Vagina (tissue), 2 donors: ENCODE measurements at regions not wholly inside any gene's neighbourhood (a gene's known extent, or its start where the extent isn't known, plus 50 kb on each side); places are given as distances from the start of the nearest gene placed in this dataset.

Experiments used
- CTCF ChIP-seq, 3 experiments: fragments of 450-650 bp in 2 of 3; fragments of 200-600 bp in 1 of 3; sonication (generic) in 1 of 3; IDR thresholded peaks; one replicate each; pipeline ENCODE4 v1.5.1; 2017 to 2019; ENCODE audit warnings: antibody characterized with exemption in 3 of 3, mild to moderate bottlenecking in 2 of 3, moderate library complexity in 2 of 3
- POLR2A ChIP-seq, 2 donors: fragments of 450-650 bp; IDR thresholded peaks; one replicate each; pipeline ENCODE4 v1.6.1; 2017; ENCODE audit warnings: antibody characterized with exemption in 2 of 2, mild to moderate bottlenecking in 2 of 2, moderate library complexity in 2 of 2
- POLR2AphosphoS5 ChIP-seq, 2 donors: sonication (generic); formaldehyde crosslinking; IDR thresholded peaks; one replicate each; pipeline ENCODE4 v1.9.0; 2017; ENCODE audit warnings: antibody characterized with exemption in 2 of 2, mild to moderate bottlenecking in 2 of 2, low read depth in 1 of 2; ENCODE audit not compliant: insufficient read depth in 1 of 2

- no peak for TF ChIP-seq CTCF (IDR thresholded peaks at IDR 0.05)
- TF ChIP-seq POLR2AphosphoS5 (IDR thresholded peaks at IDR 0.05; ENCODE audit: insufficient read depth in 1 of 2, low read depth in 1 of 2) = no peak
- no peak for TF ChIP-seq POLR2A (IDR thresholded peaks at IDR 0.05)
Measured at GRCh38 chr22:48689206-48689605, 1138.5 kb downstream of the BRD1 start.
